ENCODE measurements at regions not wholly inside any gene's neighbourhood (a gene's known extent, or its start where the extent isn't known, plus 50 kb on each side); places are given as distances from the start of the nearest gene placed in this dataset.
"Not testable (repeated sequence)": the region's sequence is repeated elsewhere in the genome, so short reads cannot be mapped to it uniquely, and the experiment has no call there.

GRCh38 chr2:175832866-175833265, 169.2 kb downstream of the LNPK start:
- DNase-seq (ENCODE audit: extremely low read depth, low read depth): no peak

GRCh38 chr2:175829741-175830140, 172.3 kb downstream of the LNPK start:
- no peak for DNase-seq (ENCODE audit: extremely low read depth, low read depth)

GRCh38 chr2:175827856-175828255, 174.2 kb downstream of the LNPK start:
- DNase-seq (ENCODE audit: extremely low read depth, low read depth): no peak

DNA sequence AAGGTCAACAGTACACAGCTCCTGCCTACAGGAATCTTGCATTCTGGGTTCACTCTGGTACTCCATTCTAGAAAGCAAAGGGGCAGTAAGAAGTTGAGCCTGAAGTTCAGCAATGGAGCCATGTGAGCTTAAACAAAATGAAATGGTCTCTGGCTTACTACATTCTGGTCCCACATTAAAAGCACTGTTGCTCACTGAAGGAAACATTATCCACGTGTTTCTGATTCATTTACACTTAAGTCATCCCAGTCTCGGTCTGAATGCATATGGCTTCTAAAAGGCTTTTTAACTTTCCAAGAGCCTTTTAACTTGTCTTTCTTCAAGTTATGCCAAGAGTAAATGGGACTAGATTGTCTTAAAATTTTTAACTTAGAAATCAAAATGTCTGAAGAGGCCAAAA, 177.8 kb downstream of the LNPK start:
- no peak for DNase-seq (ENCODE audit: extremely low read depth, low read depth)

- no peak for DNase-seq (ENCODE audit: extremely low read depth, low read depth)
Observed at GRCh38 chr2:175823707-175824073, 178.4 kb downstream of the LNPK start.

- DNase-seq (ENCODE audit: extremely low read depth, low read depth): no peak
Observed at GRCh38 chr2:175823002-175823706, 178.9 kb downstream of the LNPK start.

DNA sequence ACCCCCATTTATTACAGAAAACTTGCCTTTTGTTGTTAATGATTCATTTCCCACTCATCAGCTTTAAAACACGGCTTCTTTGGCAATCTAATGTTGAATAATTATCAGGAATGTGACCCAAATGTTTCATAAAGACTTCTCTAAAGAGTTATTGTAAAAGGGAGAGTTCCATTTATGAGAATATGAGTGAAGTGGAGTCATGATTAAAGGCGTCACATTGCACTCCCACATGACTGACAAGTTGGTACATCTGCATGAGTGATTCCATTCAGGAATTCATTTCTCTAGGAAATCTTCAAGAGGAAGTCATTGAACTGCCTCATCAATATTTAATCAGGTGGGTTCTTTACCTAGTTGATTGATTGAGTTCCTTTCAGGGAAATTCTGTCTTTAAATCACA, 184.8 kb downstream of the LNPK start:
- DNase-seq (ENCODE audit: extremely low read depth, low read depth): no peak

- DNase-seq (ENCODE audit: extremely low read depth, low read depth): no peak
Observed at GRCh38 chr2:175815537-175815936, 186.5 kb downstream of the LNPK start.

DNA sequence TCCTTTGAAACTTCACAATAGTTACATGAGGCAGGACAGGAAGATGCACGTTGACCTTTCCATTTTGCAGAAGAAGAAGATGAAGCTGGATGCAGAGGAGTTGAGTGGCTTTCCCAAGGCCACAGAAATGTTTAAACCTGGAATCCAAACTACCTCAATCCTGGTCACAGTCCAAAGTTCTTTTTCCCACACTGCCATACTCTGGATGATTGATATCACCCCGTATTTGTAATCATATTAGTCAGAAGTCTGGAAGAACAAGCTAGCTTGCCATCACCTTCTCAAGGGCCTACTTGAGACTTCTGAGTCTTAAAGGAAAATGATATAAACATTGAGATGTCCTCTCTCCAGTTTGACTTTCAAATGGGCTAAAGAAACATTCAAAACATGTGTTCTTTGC, 190.1 kb downstream of the LNPK start:
- no peak for DNase-seq (ENCODE audit: extremely low read depth, low read depth)

DNA sequence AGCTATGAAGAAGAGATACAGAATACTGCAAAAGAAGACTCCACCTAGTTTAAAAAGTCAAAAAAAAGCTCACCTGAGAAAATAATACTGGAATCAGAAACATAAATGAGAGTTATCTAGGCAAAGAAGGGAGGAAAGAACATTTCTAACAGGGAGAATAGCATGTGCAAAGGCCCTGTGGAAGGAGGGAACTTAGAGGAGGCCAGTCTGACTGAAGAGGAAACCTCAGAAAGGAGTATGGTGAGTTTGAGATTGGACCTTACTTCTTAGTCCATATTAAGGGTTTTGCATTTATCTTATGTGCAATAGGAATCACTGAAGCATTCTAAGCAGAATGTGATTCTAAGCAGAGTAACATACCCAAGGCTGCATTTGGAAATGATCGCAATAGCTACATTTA, 193.2 kb downstream of the LNPK start:
- DNase-seq (ENCODE audit: extremely low read depth, low read depth): no peak

GRCh38 chr2:175808078-175808477, 194.0 kb downstream of the LNPK start:
- DNase-seq (ENCODE audit: extremely low read depth, low read depth): no peak

DNA sequence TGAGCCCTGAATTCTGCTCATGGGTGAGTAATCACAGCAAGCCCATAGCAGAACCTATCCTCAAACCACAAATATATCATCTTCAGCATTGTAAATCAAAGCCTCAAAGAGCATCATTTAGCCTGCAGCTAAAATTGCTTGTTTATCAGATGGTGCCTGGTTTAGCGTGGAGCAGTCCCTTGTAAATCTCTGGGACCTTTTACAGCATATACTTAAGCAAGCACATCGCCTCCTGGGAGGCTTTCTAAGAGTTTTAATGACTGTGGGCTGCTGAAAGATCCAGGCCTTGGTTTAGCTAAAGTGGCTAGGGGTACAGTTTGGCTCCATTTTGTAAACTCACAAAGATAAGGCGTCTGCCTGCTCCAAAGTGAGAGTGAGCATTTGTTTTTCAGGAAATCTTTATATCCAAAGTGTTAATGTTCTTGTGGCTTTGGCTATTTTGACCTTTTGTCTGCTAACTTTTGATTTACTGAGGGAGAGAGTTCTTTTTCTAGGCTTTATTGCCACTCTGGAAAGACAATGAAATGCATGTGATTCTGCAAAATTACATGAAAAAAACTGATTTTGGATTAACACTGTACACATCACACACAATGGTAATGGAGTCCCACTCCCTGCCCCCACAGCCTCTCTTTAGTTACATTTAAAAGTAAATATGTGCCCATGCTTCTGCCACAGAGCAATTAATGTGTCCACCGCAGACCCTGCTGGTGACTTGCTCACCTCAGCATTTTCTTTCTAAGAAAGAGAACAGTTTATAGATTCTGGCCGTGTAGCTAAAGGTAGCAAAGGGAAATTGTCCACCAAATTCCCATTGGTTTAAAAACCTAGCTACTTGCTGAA, 194.8 kb downstream of the LNPK start:
- DNase-seq (ENCODE audit: extremely low read depth, low read depth): no peak

- no peak for DNase-seq (ENCODE audit: extremely low read depth, low read depth)
Observed at GRCh38 chr2:175806570-175806969, 195.5 kb downstream of the LNPK start.

GRCh38 chr2:175806125-175806490, 196.0 kb downstream of the LNPK start:
- DNase-seq (ENCODE audit: extremely low read depth, low read depth): no peak

GRCh38 chr2:175805442-175806124, 196.5 kb downstream of the LNPK start:
- no peak for DNase-seq (ENCODE audit: extremely low read depth, low read depth)

DNA sequence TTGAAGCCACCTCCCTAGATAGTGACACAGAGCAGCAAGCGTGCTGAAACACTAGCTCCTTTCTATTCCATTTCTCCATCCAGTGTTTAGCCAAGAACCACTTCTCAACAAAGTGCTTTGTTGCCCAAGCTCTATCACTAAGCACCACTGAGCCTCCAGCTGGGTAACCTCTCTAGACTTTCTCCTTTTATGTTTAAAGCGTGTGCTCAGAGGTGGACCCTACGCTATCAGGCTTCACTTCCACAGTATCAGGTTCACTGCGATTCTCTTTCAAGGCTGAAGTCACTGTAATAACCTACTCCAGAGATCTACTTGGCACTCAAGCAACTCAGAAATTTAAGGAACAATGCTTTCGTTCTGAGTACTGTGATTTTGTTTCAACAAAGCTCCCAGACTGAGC, 197.9 kb downstream of the LNPK start:
- no peak for DNase-seq (ENCODE audit: extremely low read depth, low read depth)

DNA sequence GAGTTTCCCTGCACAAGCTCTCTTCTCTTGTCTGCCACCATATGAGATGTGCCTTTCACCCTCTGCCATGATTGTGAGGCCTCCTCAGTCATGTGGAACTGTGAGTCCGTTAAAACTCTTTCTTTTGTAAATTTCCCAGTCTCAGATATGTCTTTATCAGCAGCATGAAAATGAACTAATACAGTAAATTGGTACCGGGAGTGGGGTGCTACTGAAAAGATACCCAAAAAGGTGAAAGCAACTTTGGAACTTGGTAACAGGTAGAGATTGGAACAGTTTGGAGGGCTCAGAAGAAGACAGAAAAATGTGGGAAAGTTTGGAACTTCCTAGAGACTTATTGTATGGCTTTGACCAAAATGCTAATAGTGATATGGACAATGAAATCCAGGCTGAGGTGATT, 205.6 kb downstream of the LNPK start:
- DNase-seq (ENCODE audit: extremely low read depth, low read depth): not testable (repeated sequence)

DNA sequence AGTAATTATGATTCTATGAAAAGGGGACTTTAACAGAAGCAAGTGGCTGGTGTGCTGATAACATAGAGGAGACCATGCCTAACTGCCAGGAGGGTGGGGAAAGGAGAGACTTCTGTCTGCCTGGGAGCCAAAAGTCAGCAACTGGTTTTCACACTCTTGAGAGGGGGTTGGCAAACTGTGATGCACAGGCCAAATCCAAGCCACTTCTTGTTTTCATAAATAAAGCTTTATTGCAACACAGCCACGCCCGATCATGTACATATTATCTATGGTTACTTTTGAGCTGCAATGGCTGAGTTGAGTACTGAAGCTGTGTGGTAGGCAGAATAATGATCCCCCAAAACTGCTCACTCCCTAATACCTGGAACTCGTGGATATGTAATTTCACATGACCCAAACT, 208.4 kb downstream of the LNPK start:
- DNase-seq (ENCODE audit: extremely low read depth, low read depth): no peak

GRCh38 chr2:175792881-175793280, 209.2 kb downstream of the LNPK start:
- no peak for DNase-seq (ENCODE audit: extremely low read depth, low read depth)

DNA sequence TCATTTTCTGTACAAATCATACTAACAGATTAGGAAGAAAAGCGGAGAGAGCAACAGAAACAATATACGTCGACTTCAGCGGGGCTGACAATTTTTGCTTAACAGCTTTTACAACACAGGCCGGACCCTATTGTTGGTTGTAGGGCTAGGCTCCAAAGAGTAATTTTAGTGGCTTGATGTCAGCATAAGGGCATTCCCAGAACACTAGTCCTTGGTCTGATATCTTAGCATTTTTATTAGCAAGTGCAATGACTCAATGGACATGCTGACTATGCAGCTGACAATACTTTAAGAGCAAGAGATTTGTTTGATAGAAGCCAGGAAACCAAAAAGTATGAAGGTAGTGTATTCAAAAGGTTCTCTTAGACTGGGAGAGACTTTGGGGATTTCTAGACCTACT, 209.9 kb downstream of the LNPK start:
- no peak for DNase-seq (ENCODE audit: extremely low read depth, low read depth)

DNA sequence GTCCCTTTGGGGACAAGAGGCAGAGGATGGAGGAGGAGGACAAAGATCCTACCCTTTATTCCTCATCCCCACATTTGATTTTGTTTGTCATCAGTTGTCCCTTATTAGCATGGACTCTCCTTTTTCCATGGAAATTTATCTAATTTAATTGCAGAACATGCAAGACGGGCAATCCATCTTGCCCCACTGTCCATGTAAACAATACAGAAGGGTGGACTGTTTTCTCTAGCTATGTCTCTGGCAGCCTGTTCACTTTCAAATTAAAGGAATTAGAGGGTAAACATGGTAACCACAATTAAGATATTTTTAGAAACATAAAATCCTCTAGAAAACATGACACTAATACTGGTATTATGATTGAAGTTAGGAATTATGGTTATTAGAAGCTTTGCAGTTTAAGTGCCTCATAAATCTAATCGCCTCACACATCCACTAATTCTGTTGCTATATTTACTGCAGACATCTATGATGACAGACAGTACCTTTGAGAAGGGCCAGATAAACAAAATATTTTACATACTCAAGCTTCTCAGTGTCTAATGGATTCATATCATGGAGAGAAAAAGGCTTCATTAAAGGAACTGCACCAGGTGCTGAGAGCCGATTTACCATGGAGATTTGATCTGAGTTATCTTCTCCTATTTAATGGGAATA, 215.5 kb downstream of the LNPK start:
- DNase-seq (ENCODE audit: extremely low read depth, low read depth): no peak
